ENCODE measurements at regions not wholly inside any gene's neighbourhood (a gene's known extent, or its start where the extent isn't known, plus 50 kb on each side); places are given as distances from the start of the nearest gene placed in this dataset.

DNA sequence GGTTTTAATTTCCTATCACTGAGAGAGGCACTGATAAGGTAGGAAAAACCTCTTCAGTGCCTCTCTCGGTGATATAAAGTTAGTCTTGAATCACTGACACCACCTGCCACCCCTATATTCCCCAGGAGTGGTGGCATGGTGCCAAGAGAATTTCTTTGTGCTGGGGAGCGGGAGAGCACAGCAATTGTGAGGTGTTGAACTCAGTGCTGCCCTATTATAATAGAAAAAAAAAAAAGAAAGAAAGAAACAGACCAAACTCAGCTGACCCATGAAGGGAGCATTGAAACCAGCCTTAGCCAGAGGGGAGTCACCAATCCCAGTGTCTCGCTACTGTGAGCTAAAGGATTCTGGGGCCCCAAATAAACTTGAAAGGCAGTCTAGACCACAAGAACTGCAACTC is 201.4 kb upstream of the STT3B start:
- no peaks in the 10 kb centered on the region for H3K27me3 ChIP-seq (replicated peaks)
- H3K36me3 ChIP-seq: no peaks in the 10 kb centered on the region
- no peak for DNase-seq (ENCODE audit: low read depth in 1 of 2, low spot score in 2 of 2)
- H3K9me3 ChIP-seq (replicated peaks): no peaks in the 10 kb centered on the region
- H3K4me3 ChIP-seq: no peak overlapping the region
- no peak overlapping the region for H3K27ac ChIP-seq
- H3K4me1 ChIP-seq (replicated peaks): no peaks in the 10 kb centered on the region

- Histone ChIP-seq H3K4me1 (replicated peaks) (no peaks in the 10 kb centered on the region), H3K27ac (no peak overlapping the region), H3K4me3 (no peak overlapping the region), H3K36me3 (no peaks in the 10 kb centered on the region), H3K27me3 (replicated peaks) (no peaks in the 10 kb centered on the region), H3K9me3 (replicated peaks) (no peaks in the 10 kb centered on the region)
- DNase-seq (ENCODE audit: low read depth in 1 of 2, low spot score in 2 of 2): no peak
These were observed 191.6 kb upstream of the STT3B start for GRCh38 chr3:31341130-31341529.

- Histone ChIP-seq H3K9me3 (replicated peaks) (no peaks in the 10 kb centered on the region), H3K36me3 (no peaks in the 10 kb centered on the region), H3K4me1 (replicated peaks) (no peaks in the 10 kb centered on the region), H3K27ac (no peak overlapping the region), H3K4me3 (no peak overlapping the region), H3K27me3 (replicated peaks) (no peaks in the 10 kb centered on the region)
- no peak for DNase-seq (ENCODE audit: low read depth in 1 of 2, low spot score in 2 of 2)
These were observed 189.7 kb upstream of the STT3B start for GRCh38 chr3:31343075-31343474.

DNA sequence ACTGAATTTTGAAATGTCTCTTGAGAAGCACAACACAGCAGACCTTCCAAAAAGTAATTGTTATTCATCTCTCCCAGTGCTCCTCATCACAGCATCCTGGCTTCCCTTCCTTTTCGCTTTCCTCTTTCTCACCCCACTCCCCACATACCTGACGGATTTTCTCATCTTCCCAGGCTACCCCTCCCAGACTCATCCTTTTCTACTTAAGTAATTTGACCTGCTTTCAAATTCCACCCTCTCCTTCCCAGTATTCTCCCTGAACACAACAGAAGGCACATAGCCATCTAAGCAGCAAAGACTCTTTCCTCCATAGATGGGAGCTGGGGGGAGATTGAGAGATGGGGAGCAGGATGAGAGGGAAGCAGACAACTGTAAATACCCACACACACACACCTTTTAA is 187.1 kb upstream of the STT3B start:
- no peaks in the 10 kb centered on the region for H3K9me3 ChIP-seq (replicated peaks)
- no peaks in the 10 kb centered on the region for H3K36me3 ChIP-seq
- no peaks in the 10 kb centered on the region for H3K27me3 ChIP-seq (replicated peaks)
- no peaks in the 10 kb centered on the region for H3K4me1 ChIP-seq (replicated peaks)
- DNase-seq (ENCODE audit: low read depth in 1 of 2, low spot score in 2 of 2): no peak
- H3K27ac ChIP-seq: no peak overlapping the region
- no peak overlapping the region for H3K4me3 ChIP-seq

DNA sequence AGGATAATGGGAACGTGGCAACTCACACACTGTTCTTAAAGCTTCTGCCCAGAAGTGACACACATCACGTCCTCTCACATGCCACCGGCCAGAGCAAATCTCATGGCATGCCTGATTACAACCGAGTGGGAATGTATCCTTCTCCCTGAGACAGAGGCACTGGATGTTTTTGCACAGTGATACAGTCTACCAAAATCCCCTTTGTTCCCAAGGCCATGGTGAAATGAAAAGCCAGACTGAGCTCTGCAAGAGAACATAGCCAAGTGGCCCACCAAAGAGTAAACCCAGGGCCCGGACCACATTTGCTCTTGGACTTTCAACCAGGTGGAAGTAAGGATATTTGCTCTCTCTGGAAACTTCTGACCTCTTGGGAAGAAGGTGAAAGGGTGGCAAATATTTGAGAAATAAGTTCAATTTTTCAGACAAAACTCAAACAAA is 186.2 kb upstream of the STT3B start:
- Histone ChIP-seq H3K4me1 (replicated peaks) (no peaks in the 10 kb centered on the region), H3K27me3 (replicated peaks) (no peaks in the 10 kb centered on the region), H3K36me3 (no peaks in the 10 kb centered on the region), H3K9me3 (replicated peaks) (no peaks in the 10 kb centered on the region), H3K4me3 (no peak overlapping the region), H3K27ac (no peak overlapping the region)
- no peak for DNase-seq (ENCODE audit: low read depth in 1 of 2, low spot score in 2 of 2)

DNA sequence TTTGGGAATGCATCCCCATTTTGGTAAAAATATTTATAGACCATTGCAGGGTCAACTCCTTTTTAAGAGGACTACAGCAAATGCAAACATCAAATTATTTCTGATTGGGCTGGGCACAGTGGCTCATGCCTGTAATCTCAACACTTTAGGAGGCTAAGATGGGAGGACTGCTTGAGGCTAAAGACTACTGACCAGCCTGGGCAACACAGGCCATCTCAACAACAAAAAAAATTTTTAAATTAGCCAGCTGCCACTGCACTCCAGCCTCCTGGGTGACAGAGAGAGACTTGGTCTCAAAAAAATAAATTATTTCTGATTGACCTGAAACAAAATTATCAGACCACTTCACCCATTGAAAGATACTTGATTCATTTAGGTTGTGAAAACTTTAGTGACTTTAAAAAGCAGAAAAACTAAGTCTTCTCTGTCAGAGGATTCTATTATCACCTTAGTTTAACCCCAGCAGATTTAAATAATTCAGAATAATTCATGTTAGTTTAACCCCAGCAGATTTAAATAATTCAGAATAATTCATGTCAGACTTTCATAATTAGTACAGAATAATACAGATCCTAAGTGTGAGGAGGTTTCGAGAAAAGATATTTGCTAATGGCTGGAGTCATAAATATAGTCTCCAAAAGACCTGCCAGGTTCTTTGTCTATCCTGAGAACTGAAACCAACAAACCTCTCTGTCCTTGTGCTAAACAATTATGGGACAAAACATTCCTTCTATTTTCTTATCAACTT is 183.6 kb upstream of the STT3B start:
- no peak overlapping the region for H3K27ac ChIP-seq
- no peaks in the 10 kb centered on the region for H3K9me3 ChIP-seq (replicated peaks)
- no peak overlapping the region for H3K4me3 ChIP-seq
- H3K27me3 ChIP-seq (replicated peaks): no peaks in the 10 kb centered on the region
- no peak for DNase-seq (ENCODE audit: low read depth in 1 of 2, low spot score in 2 of 2)
- H3K4me1 ChIP-seq (replicated peaks): no peaks in the 10 kb centered on the region
- no peaks in the 10 kb centered on the region for H3K36me3 ChIP-seq

DNA sequence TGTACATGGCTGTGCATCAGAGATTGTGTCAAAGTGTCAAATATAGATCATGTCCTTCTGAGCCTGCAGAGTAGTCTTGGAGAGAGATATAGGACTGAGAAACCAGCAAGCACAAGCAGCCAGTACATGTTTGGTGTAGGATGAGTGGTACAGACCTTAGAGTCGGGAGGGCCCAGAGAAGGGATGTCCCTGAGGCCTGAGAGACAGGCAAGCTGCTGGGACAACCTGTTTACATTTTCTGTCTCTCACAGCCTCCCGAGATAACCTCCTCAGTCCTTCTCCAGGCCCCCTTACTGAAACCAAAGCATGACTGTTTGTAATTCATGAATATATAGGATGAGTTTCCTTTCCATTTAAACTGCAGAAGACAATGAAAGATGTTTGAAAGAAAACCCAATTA is 182.4 kb upstream of the STT3B start:
- Histone ChIP-seq H3K4me3 (no peak overlapping the region), H3K36me3 (no peaks in the 10 kb centered on the region), H3K4me1 (replicated peaks) (no peaks in the 10 kb centered on the region), H3K27me3 (replicated peaks) (no peaks in the 10 kb centered on the region), H3K27ac (no peak overlapping the region), H3K9me3 (replicated peaks) (no peaks in the 10 kb centered on the region)
- DNase-seq (ENCODE audit: low read depth in 1 of 2, low spot score in 2 of 2): no peak

- Histone ChIP-seq H3K4me3 (no peak overlapping the region), H3K9me3 (replicated peaks) (no peaks in the 10 kb centered on the region), H3K27ac (no peak overlapping the region), H3K4me1 (replicated peaks) (no peaks in the 10 kb centered on the region), H3K36me3 (no peaks in the 10 kb centered on the region), H3K27me3 (replicated peaks) (no peaks in the 10 kb centered on the region)
- DNase-seq (ENCODE audit: low read depth in 1 of 2, low spot score in 2 of 2): no peak
These were observed 180.4 kb upstream of the STT3B start for GRCh38 chr3:31352331-31352730.

DNA sequence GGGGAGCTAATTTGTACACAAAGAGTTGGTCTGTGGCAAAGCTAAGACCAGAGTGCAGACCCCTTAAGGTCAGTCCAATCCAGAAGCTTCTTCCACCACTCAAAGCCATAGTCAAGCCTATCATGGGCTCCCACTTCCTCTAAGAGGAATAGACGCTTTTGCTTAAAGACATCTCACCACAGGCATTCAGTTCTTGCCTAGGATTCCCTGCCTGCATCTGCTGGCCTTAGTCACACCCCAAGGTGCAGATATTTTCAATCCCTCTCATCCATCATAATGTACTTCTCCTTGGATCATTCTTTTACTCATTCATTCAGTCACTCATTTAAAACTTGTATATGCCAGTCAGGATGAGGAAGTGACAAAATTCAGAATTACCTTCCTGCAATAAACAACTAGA is 179.6 kb upstream of the STT3B start:
- Histone ChIP-seq H3K4me3 (no peak overlapping the region), H3K4me1 (replicated peaks) (no peaks in the 10 kb centered on the region), H3K36me3 (no peaks in the 10 kb centered on the region), H3K9me3 (replicated peaks) (no peaks in the 10 kb centered on the region), H3K27ac (no peak overlapping the region), H3K27me3 (replicated peaks) (no peaks in the 10 kb centered on the region)
- DNase-seq (ENCODE audit: low read depth in 1 of 2, low spot score in 2 of 2): no peak

GRCh38 chr3:31354373-31354772 is 178.4 kb upstream of the STT3B start:
- no peak for DNase-seq (ENCODE audit: low read depth in 1 of 2, low spot score in 2 of 2)
- Histone ChIP-seq H3K4me3 (no peak overlapping the region), H3K9me3 (replicated peaks) (no peaks in the 10 kb centered on the region), H3K27ac (no peak overlapping the region), H3K4me1 (replicated peaks) (0 out of 2 replicates have a peak, but pooled peaks cover 4% of the 10 kb centered on the region), H3K36me3 (no peaks in the 10 kb centered on the region), H3K27me3 (replicated peaks) (no peaks in the 10 kb centered on the region)

- no peak overlapping the region for H3K4me3 ChIP-seq
- H3K4me1 ChIP-seq (replicated peaks): peaks cover 12% of the 10 kb centered on the region
- H3K9me3 ChIP-seq (replicated peaks): no peaks in the 10 kb centered on the region
- no peaks in the 10 kb centered on the region for H3K27me3 ChIP-seq (replicated peaks)
- no peaks in the 10 kb centered on the region for H3K36me3 ChIP-seq
- no peak for DNase-seq (ENCODE audit: low read depth in 1 of 2, low spot score in 2 of 2)
- H3K27ac ChIP-seq: no peak overlapping the region
These were observed 176.9 kb upstream of the STT3B start for GRCh38 chr3:31355807-31356206.

GRCh38 chr3:31356941-31357340 is 175.8 kb upstream of the STT3B start:
- no peak for DNase-seq (ENCODE audit: low read depth in 1 of 2, low spot score in 2 of 2)
- Histone ChIP-seq H3K27me3 (replicated peaks) (no peaks in the 10 kb centered on the region), H3K36me3 (no peaks in the 10 kb centered on the region), H3K4me3 (no peak overlapping the region), H3K9me3 (replicated peaks) (no peaks in the 10 kb centered on the region), H3K27ac (no peak overlapping the region), H3K4me1 (replicated peaks) (peaks cover 23% of the 10 kb centered on the region)

- no peak overlapping the region for H3K4me3 ChIP-seq
- H3K9me3 ChIP-seq (replicated peaks): no peaks in the 10 kb centered on the region
- no peaks in the 10 kb centered on the region for H3K36me3 ChIP-seq
- DNase-seq (ENCODE audit: low read depth in 1 of 2, low spot score in 2 of 2): no peak
- H3K27me3 ChIP-seq (replicated peaks): no peaks in the 10 kb centered on the region
- H3K27ac ChIP-seq: no peak overlapping the region
- peaks cover 28% of the 10 kb centered on the region for H3K4me1 ChIP-seq (replicated peaks)
These were observed 175.3 kb upstream of the STT3B start for GRCh38 chr3:31357451-31357850.

- Histone ChIP-seq H3K27ac (no peak overlapping the region), H3K4me1 (replicated peaks) (peaks cover 31% of the 10 kb centered on the region), H3K4me3 (no peak overlapping the region), H3K27me3 (replicated peaks) (no peaks in the 10 kb centered on the region), H3K36me3 (no peaks in the 10 kb centered on the region), H3K9me3 (replicated peaks) (no peaks in the 10 kb centered on the region)
- peak in 1 of 2 experiments; percentile 6 for DNase-seq (ENCODE audit: low read depth in 1 of 2, low spot score in 2 of 2)
These were observed 174.2 kb upstream of the STT3B start for GRCh38 chr3:31358473-31359070.

Data from SJSA1 (cell line).